NCI-H748 (cell line): ENCODE measurements at regions not wholly inside any gene's neighbourhood (a gene's known extent, or its start where the extent isn't known, plus 50 kb on each side); places are given as distances from the start of the nearest gene placed in this dataset.
A peak's percentile ranks its signal among the peaks of the same experiment; 100 is the strongest.

ENCODE experiments used
- DNase-seq: peaks from one replicate; lab custom pipeline; 2025; ENCODE audit not compliant: unreplicated experiment; lab: John Stamatoyannopoulos, UW

- no peak for DNase-seq
These were observed 267.0 kb upstream of the UMPS start for GRCh38 chr3:124463234-124463633.

- DNase-seq = peak; percentile 30
These were observed 262.0 kb upstream of the UMPS start for GRCh38 chr3:124467980-124468902.

GRCh38 chr3:124469555-124469954 is 260.7 kb upstream of the UMPS start:
- DNase-seq = no peak

- no peak for DNase-seq
These were observed 251.4 kb upstream of the UMPS start for GRCh38 chr3:124478830-124479229.

GRCh38 chr3:124483915-124484470 is 246.3 kb upstream of the UMPS start:
- DNase-seq = no peak

GRCh38 chr3:124486324-124486723 is 243.9 kb upstream of the UMPS start:
- no peak for DNase-seq

- no peak for DNase-seq
These were observed 240.7 kb upstream of the UMPS start for GRCh38 chr3:124489506-124489905.

DNA sequence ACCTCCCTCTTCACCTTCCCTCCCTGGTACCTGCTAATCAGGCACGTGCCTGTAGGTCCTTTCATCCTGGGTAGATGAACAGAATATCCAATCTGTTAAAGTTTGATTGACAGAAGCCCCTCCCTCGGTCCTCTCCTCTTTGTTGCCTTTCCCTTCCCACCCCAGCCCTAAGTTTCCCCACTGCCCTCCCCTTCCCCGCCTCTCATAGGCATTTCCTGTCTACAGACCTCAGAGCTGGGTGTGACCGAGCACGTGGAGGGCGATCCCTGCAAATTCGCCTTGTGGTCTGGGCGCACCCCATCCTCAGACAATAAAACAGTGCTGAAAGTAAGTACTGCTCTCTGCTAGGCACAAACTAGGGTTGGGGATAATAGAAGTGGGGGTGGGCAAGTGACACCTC is 239.2 kb upstream of the UMPS start:
- DNase-seq = no peak

- DNase-seq = no peak
These were observed 238.4 kb upstream of the UMPS start for GRCh38 chr3:124491875-124492274.

DNA sequence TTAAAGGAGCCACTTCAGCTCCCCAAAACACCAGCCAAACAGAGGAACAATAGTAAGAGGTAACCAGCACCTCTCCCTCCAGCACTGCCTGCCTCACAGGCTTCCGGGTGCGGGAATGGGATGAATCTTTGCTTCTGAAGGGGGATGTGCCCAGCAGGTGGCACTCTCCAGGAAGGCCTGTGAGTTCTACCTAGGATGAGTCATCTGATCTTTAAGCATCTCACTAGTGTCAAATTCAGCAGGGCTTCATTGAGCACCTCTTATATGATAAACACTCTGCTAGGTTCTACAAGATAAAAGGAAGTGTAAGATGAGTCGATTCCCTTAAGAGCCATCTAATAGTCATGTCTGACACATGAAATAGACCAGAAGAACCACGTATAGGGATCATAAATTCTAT is 237.4 kb upstream of the UMPS start:
- peak; percentile 1 for DNase-seq

- no peak for DNase-seq
These were observed 234.2 kb upstream of the UMPS start for GRCh38 chr3:124496061-124496460.

- DNase-seq = no peak
These were observed 232.8 kb upstream of the UMPS start for GRCh38 chr3:124497487-124497886.

DNA sequence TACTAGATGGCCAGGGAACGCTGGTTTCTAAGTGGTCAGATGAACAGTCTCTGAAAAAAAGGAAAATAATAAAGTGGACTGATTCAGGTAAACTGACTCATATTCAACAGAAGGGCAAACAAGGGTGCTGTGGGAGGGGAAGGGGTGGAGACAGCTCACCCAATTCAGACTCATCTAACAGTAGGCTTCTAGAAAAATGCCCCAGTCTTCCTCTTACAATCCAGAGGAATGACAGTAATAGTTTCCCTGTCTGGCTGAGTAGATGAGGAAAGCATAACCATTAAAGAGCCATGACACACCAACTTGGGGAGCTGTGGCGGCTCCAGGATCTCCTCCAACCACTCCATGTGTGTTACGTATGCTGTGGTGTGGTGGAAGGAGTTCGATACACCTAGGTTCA is 231.4 kb upstream of the UMPS start:
- DNase-seq = no peak

GRCh38 chr3:124504332-124505059 is 225.8 kb upstream of the UMPS start:
- no peak for DNase-seq

GRCh38 chr3:124509884-124510283 is 220.4 kb upstream of the UMPS start:
- DNase-seq = no peak

DNA sequence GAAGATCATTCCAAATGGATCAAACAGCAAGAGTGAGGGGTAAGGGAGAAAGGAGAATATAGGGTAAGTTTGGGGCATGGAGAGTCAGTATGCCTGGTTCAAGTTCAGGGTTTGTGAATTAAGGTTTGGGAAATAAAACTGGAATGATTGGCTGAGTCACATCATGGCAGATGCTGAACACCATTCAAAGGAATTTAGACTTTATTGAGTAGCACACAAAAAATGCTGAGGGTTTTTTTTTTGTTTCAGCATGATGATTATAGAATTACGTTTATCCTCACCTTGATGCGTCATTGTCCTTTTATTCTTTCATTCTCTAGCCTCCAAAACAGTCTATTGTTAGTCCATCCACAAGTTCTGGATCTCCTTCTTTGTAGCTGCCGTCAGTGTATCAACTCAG is 220.0 kb upstream of the UMPS start:
- no peak for DNase-seq

DNA sequence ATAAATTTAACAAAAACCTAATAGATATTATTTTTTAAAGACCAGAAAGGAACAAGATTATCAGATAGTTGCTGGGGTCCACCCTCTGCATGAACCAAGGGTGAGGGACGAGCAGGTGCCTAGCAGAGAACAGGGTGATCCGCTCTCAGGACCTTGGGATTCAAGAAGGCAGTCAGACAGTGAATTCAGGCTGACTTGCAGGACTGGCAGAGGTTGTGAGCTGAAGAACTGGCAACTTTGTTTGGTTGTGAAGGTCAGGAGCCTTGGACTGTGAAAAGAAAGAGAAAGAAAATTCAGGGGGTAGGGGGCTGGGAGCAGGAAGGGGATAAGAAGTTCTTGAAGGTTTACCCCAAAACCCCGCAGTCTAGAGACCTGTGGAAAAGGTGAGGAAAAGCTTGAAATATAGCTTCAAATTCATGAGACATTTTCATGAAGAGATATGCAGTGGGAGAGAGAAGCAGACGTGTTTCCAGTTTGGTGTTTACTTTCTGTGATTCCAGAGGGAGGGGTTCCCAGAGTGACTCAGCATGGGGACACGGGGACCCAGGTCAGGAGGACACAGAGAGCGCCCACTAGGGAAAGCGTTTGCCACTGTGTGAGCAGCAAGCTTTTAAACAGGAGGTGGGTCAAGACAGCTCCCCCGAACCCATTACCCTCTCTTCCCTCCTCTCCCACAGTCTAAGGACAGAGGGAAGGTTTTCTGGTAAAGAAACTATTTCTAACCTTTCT is 217.2 kb upstream of the UMPS start:
- no peak for DNase-seq

DNA sequence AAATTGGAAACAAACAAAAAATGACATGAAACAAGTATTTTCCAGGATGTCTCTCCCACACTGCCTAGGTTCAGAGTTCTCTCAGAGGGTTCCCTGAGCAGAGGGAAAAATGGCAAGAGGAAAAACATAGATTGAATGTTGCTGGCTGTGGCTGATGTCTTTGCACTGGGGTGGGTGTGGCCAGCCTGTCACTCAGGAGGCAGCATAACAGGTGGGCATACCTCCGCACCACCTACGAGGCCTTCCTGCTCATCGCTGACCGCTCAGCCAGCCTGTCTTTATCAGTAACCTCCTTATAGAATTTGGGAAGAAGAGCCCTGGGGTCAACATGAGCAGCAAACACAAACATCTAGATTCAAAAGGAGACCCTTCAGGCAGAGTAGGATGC is 216.6 kb upstream of the UMPS start:
- DNase-seq = no peak

DNA sequence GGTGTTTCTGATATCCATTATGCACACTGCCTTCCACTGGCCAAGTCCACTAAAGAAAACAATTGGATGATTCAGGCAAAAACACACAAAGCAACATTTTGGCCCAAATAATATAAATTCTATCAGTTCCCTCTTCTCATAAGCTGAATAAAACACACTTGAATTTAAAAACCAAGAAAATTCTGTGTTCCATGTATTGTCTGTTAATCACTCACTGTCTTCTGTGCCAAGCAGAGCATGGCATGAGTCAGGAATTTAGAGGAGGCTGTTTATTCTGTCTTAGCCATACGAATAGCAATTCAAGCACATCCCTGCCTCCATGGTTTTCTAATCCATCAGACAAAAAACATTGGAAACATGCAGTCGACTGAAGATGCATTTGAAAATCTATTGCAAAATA is 215.6 kb upstream of the UMPS start:
- no peak for DNase-seq

GRCh38 chr3:124516333-124516732 is 213.9 kb upstream of the UMPS start:
- no peak for DNase-seq

- DNase-seq = no peak
These were observed 212.9 kb upstream of the UMPS start for GRCh38 chr3:124517306-124517705.
